RWPE1 (cell line): ENCODE measurements at regions not wholly inside any gene's neighbourhood (a gene's known extent, or its start where the extent isn't known, plus 50 kb on each side); places are given as distances from the start of the nearest gene placed in this dataset.

Experiments
- CTCF ChIA-PET: fragments of 350-600 bp; sonication (Branson Sonifier 250); formaldehyde crosslinking; extraction: SDS; loops from one replicate; lab custom pipeline; 2021; lab: Yijun Ruan, JAX
- POLR2A ChIA-PET: fragments of 400-600 bp; formaldehyde crosslinking; extraction: SDS; loops from one replicate; lab custom pipeline; 2020; ENCODE audit warnings: antibody characterized with exemption; ENCODE audit not compliant: low non-redundant PET; lab: Yijun Ruan, JAX
- DNase-seq: peaks from one replicate; pipeline ENCODE4 v3.0.0; 2012; ENCODE audit warnings: low spot score
- H3K27ac ChIP-seq: fragments of 450-650 bp; 2 replicates; pipeline ENCODE4 v1.5.1; 2017
- TF ChIP-seq, protein P1 (sequence below): fragments of 450-650 bp; conservative IDR thresholded peaks from 2 replicates; pipeline ENCODE4 v1.5.1; 2017; ENCODE audit warnings: low read depth, mild to moderate bottlenecking

DNA sequence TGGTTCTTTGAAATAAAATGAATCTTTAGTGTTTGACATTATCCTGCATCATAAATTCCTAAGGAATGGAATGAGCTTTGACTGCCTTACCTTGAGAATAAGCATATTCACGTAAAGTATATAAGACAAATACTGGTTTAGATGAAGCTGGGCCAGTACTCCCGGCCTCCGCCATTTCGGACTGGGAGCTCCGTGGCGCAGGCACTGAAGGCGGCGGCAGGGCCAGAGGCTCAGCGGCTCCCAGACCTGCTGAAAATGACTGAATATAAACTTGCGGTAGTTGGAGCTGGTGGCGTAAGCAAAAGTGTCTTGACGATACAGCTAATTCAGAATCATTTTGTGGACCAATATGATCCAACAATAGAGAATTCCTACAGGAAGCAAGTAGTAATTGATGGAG is 76.2 kb upstream of the FAM83B start:
- TF ChIP-seq, protein P1, sequence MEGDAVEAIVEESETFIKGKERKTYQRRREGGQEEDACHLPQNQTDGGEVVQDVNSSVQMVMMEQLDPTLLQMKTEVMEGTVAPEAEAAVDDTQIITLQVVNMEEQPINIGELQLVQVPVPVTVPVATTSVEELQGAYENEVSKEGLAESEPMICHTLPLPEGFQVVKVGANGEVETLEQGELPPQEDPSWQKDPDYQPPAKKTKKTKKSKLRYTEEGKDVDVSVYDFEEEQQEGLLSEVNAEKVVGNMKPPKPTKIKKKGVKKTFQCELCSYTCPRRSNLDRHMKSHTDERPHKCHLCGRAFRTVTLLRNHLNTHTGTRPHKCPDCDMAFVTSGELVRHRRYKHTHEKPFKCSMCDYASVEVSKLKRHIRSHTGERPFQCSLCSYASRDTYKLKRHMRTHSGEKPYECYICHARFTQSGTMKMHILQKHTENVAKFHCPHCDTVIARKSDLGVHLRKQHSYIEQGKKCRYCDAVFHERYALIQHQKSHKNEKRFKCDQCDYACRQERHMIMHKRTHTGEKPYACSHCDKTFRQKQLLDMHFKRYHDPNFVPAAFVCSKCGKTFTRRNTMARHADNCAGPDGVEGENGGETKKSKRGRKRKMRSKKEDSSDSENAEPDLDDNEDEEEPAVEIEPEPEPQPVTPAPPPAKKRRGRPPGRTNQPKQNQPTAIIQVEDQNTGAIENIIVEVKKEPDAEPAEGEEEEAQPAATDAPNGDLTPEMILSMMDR = no peak
- CTCF ChIA-PET = no interaction called here
- POLR2A ChIA-PET = no interaction called here
- DNase-seq = no peak
- H3K27ac ChIP-seq = no peak overlapping the region

- CTCF ChIA-PET = no interaction called here
Measured at GRCh38 chr6:54771968-54772367, 74.6 kb upstream of the FAM83B start.

DNA sequence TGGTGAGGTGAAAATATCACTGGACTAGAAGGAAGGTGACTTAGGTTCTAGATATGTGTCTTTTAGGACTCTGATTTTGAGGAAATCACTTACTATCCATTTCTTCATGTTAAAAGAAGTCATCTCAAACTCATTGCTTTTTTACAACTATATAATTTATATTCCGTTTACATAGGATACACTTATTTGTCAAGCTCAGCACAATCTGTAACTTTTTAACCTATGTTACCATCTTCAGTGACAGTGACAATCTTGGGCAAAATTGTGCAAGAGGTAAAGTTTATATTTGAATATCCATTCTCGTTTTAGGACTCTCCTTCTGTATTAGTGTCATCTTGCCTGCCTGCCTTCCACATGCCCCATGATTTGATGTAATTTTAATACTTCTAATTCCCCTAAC is 74.0 kb upstream of the FAM83B start:
- no peak overlapping the region for H3K27ac ChIP-seq
- ChIA-PET CTCF (no interaction called here), POLR2A (no interaction called here)
- no peak for DNase-seq
- TF ChIP-seq, protein P1 = no peak

More at GRCh38 chr6:54771968-54772367, 74.6 kb upstream of the FAM83B start:
- no peak overlapping the region for H3K27ac ChIP-seq
- POLR2A ChIA-PET = no interaction called here
- DNase-seq = no peak
- TF ChIP-seq, protein P1 = no peak

GRCh38 chr6:54775576-54775975 is 71.0 kb upstream of the FAM83B start:
- CTCF ChIA-PET = no interaction called here
- TF ChIP-seq, protein P1 = no peak
- POLR2A ChIA-PET = no interaction called here
- no peak overlapping the region for H3K27ac ChIP-seq
- DNase-seq = no peak

DNA sequence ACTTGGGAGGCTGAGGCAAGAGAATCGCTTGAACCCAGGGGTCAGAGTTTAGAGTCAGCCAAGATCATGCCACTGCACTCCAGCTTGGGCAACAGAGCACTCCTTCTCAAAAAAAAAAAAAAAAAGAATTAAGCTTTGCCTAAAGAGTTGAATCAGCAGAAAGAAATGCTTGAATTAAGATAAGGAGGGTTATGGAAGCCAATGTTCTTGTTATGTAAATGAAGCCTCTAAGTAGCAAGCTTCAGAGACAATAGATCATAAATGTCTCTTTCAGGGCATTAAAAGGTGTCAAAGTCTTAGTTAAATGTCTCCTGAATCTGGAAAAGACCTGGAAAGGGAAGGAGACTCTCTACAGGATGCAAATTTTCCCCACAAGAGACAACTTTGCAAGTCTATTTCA is 69.7 kb upstream of the FAM83B start:
- TF ChIP-seq, protein P1 = no peak
- ChIA-PET POLR2A (no interaction called here), CTCF (interaction anchor here (0.7 kb wide), 1 partner anchor 1501 kb away, joined by 6 read pairs; no protein-coding TSS in a partner anchor)
- no peak for DNase-seq
- H3K27ac ChIP-seq = no peak overlapping the region

DNA sequence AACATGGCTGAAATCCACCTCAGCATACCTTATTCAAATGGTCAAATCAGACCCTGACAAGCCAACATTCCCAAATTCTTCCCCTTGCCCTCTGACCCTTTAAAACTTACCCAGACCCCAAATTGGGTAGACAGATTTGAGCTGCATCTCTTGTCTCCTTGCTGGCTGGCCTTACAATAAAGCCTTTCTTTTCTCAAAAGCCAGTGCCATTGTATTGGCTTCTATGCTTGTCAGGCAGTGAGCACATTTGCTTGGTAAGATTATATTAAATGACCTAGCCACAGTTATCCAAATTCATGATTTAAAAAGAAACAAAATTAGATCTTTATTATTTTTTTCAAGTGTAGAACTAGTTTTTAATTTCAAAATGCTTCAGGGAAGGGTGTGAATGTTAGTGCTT is 67.8 kb upstream of the FAM83B start:
- CTCF ChIA-PET = no interaction called here
- POLR2A ChIA-PET = no interaction called here

More for the DNA sequence above, 67.8 kb upstream of the FAM83B start:
- no peak overlapping the region for H3K27ac ChIP-seq
- DNase-seq = no peak
- TF ChIP-seq, protein P1 = no peak
